Thoracic aorta (tissue), 2 donors: ENCODE measurements at regions not wholly inside any gene's neighbourhood (a gene's known extent, or its start where the extent isn't known, plus 50 kb on each side); places are given as distances from the start of the nearest gene placed in this dataset.

Experiments
- ATAC-seq: fragments of 150-250 bp; one replicate; pipeline ENCODE4 v1.8.0; 2017; ENCODE audit warnings: low read depth; ENCODE audit not compliant: insufficient number of reproducible peaks, low FRiP score
- DNase-seq: peaks from one replicate; pipeline ENCODE4 v3.0.0-alpha.2; 2020; ENCODE audit warnings: low spot score
- H3K27ac ChIP-seq, 2 donors: fragments of 200-600 bp; sonication (generic); 1 replicate in 1 of 2; 2 replicates in 1 of 2; pipeline ENCODE4 v1.5.1; 2016; ENCODE audit warnings: mild to moderate bottlenecking in 2 of 2, moderate library complexity in 2 of 2
- H3K27me3 ChIP-seq: fragments of 200-600 bp; sonication (generic); replicated peaks from 2 replicates; pipeline ENCODE4 v1.6.0; 2016; ENCODE audit warnings: mild to moderate bottlenecking; ENCODE audit not compliant: insufficient read depth
- H3K36me3 ChIP-seq: fragments of 200-600 bp; sonication (generic); one replicate; pipeline ENCODE4 v1.5.1; 2016
- H3K4me1 ChIP-seq, 2 donors: fragments of 200-600 bp; sonication (generic); 1 replicate in 1 of 2; 2 replicates in 1 of 2; pipeline versions ENCODE4 v1.5.1 to v1.6.0; 2016; ENCODE audit warnings: low read depth in 2 of 2, mild to moderate bottlenecking in 1 of 2; ENCODE audit not compliant: control insufficient read depth in 1 of 2
- H3K4me3 ChIP-seq: fragments of 200-600 bp; sonication (generic); 2 replicates; pipeline ENCODE4 v1.5.1; 2016; ENCODE audit warnings: mild to moderate bottlenecking
- H3K9me3 ChIP-seq: fragments of 200-600 bp; sonication (generic); 2 replicates; pipeline ENCODE4 v1.5.1; 2016
- TF ChIP-seq, protein P1 (sequence below): fragments of 200-600 bp; sonication (generic); IDR thresholded peaks from one replicate; pipeline ENCODE4 v1.5.1; 2019; ENCODE audit warnings: antibody characterized with exemption

DNA sequence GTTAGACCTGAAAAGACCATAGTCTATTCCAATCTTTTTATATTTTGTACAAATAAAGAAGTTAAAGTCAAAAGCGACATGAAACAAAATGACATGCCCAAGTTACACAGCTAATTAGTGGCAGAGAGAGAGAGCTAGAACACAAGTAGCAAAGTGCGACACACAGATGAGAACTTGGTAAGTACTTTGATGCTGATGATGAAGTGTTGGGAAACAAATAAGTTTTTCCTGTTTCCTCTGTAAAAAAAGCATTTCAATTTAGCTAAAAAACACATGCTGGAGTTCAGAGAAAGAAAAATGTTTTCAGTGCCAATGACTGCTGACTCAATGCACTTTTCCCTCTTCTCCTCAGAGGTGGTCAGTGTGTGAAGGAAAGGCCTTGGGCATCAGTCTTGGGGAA is 226.9 kb downstream of the PAX3 start:
- TF ChIP-seq, protein P1, sequence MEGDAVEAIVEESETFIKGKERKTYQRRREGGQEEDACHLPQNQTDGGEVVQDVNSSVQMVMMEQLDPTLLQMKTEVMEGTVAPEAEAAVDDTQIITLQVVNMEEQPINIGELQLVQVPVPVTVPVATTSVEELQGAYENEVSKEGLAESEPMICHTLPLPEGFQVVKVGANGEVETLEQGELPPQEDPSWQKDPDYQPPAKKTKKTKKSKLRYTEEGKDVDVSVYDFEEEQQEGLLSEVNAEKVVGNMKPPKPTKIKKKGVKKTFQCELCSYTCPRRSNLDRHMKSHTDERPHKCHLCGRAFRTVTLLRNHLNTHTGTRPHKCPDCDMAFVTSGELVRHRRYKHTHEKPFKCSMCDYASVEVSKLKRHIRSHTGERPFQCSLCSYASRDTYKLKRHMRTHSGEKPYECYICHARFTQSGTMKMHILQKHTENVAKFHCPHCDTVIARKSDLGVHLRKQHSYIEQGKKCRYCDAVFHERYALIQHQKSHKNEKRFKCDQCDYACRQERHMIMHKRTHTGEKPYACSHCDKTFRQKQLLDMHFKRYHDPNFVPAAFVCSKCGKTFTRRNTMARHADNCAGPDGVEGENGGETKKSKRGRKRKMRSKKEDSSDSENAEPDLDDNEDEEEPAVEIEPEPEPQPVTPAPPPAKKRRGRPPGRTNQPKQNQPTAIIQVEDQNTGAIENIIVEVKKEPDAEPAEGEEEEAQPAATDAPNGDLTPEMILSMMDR = no peak
- H3K4me3 ChIP-seq = no peak overlapping the region
- no peak overlapping the region for H3K27ac ChIP-seq
- H3K36me3 ChIP-seq = no peaks in the 10 kb centered on the region
- no peaks in the 10 kb centered on the region for H3K9me3 ChIP-seq
- DNase-seq (no peak), ATAC-seq (no peak)
- no peaks in the 10 kb centered on the region for H3K27me3 ChIP-seq
- H3K4me1 ChIP-seq = no peaks in the 10 kb centered on the region

GRCh38 chr2:222064286-222064685 is 234.5 kb downstream of the PAX3 start:
- Histone ChIP-seq H3K4me3 (no peak overlapping the region), H3K27me3 (no peaks in the 10 kb centered on the region), H3K36me3 (no peaks in the 10 kb centered on the region), H3K4me1 (no peaks in the 10 kb centered on the region), H3K9me3 (no peaks in the 10 kb centered on the region), H3K27ac (no peak overlapping the region)
- ATAC-seq = no peak
- no peak for DNase-seq
- TF ChIP-seq, protein P1 = no peak

GRCh38 chr2:222058819-222059445 is 239.9 kb downstream of the PAX3 start:
- H3K4me3 ChIP-seq = no peak overlapping the region
- no peak overlapping the region for H3K27ac ChIP-seq
- no peaks in the 10 kb centered on the region for H3K27me3 ChIP-seq
- TF ChIP-seq, protein P1 = no peak
- no peaks in the 10 kb centered on the region for H3K36me3 ChIP-seq
- DNase-seq (no peak), ATAC-seq (no peak)
- no peaks in the 10 kb centered on the region for H3K9me3 ChIP-seq
- no peaks in the 10 kb centered on the region for H3K4me1 ChIP-seq

GRCh38 chr2:222057347-222058073 is 241.3 kb downstream of the PAX3 start:
- Histone ChIP-seq H3K27me3 (no peaks in the 10 kb centered on the region), H3K27ac (no peak overlapping the region), H3K4me1 (no peaks in the 10 kb centered on the region), H3K36me3 (no peaks in the 10 kb centered on the region), H3K9me3 (no peaks in the 10 kb centered on the region), H3K4me3 (no peak overlapping the region)
- TF ChIP-seq, protein P1 = peak; percentile 48
- ATAC-seq (no peak), DNase-seq (no peak)

DNA sequence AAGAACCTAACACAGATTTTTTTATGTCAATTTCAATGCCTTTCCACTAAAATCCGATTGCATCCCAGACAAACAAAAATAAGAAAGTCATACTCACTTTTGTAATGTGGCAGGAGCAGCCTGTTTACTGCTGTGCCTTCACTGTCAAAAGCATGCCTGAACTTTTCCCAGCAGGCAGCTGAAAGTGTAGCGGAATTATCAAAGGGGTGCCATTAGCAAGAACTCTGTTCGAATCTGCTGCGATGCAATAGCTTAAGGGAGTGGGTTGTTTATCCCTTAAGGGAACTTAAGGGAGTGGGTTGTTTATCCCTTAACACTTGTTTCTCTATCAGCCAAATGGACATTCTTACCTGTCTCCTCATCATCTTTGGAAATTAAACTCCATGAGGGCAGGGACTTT is 243.5 kb downstream of the PAX3 start:
- Histone ChIP-seq H3K27ac (no peak overlapping the region), H3K4me1 (no peaks in the 10 kb centered on the region), H3K36me3 (no peaks in the 10 kb centered on the region), H3K27me3 (no peaks in the 10 kb centered on the region), H3K9me3 (no peaks in the 10 kb centered on the region), H3K4me3 (no peak overlapping the region)
- ATAC-seq (no peak), DNase-seq (no peak)
- TF ChIP-seq, protein P1 = no peak
